Thoracic aorta (tissue), 2 donors: ENCODE measurements at regions not wholly inside any gene's neighbourhood (a gene's known extent, or its start where the extent isn't known, plus 50 kb on each side); places are given as distances from the start of the nearest gene placed in this dataset.
"Not testable (repeated sequence)": the region's sequence is repeated elsewhere in the genome, so short reads cannot be mapped to it uniquely, and the experiment has no call there.

Experiments
- ATAC-seq: fragments of 150-250 bp; one replicate; pipeline ENCODE4 v1.8.0; 2017; ENCODE audit warnings: low read depth; ENCODE audit not compliant: insufficient number of reproducible peaks, low FRiP score
- DNase-seq: peaks from one replicate; pipeline ENCODE4 v3.0.0-alpha.2; 2020; ENCODE audit warnings: low spot score
- H3K27ac ChIP-seq, 2 donors: fragments of 200-600 bp; sonication (generic); 1 replicate in 1 of 2; 2 replicates in 1 of 2; pipeline ENCODE4 v1.5.1; 2016; ENCODE audit warnings: mild to moderate bottlenecking in 2 of 2, moderate library complexity in 2 of 2
- H3K27me3 ChIP-seq: fragments of 200-600 bp; sonication (generic); replicated peaks from 2 replicates; pipeline ENCODE4 v1.6.0; 2016; ENCODE audit warnings: mild to moderate bottlenecking; ENCODE audit not compliant: insufficient read depth
- H3K36me3 ChIP-seq: fragments of 200-600 bp; sonication (generic); one replicate; pipeline ENCODE4 v1.5.1; 2016
- H3K4me1 ChIP-seq, 2 donors: fragments of 200-600 bp; sonication (generic); 1 replicate in 1 of 2; 2 replicates in 1 of 2; pipeline versions ENCODE4 v1.5.1 to v1.6.0; 2016; ENCODE audit warnings: low read depth in 2 of 2, mild to moderate bottlenecking in 1 of 2; ENCODE audit not compliant: control insufficient read depth in 1 of 2
- H3K4me3 ChIP-seq: fragments of 200-600 bp; sonication (generic); 2 replicates; pipeline ENCODE4 v1.5.1; 2016; ENCODE audit warnings: mild to moderate bottlenecking
- H3K9me3 ChIP-seq: fragments of 200-600 bp; sonication (generic); 2 replicates; pipeline ENCODE4 v1.5.1; 2016
- TF ChIP-seq, protein P1 (sequence below): fragments of 200-600 bp; sonication (generic); IDR thresholded peaks from one replicate; pipeline ENCODE4 v1.5.1; 2019; ENCODE audit warnings: antibody characterized with exemption

DNA sequence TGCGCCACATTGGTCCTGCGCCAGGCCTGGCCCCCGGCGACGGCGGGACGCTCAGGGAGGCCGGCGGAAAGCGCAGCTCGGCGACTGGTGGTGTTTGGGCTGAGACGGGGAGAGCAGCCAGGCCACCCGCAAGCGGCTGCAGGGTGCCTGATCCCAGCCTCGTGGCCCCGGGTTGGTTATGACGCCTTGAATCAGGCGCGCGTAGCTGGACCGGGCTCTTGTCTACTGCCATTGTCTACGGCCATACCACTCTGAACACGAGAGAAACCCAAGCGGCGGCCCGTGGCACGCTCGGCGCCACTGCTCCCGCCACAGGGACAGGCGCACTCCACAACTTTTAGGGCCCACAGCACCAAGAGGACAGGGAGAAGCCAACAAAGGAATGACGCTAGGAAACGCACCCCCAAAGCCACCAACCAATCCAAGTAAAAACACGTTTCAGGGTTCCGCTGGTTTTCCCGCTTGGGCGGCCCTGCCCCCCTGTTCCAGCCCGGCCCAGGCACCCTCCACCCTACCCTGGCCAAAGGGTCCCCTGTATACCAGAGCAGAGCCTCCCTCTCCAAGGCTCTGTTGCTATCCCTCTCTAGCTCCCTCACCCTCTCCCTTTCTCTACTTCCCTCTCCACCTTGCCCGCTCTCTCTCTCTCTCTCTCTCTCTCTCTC, 1849.3 kb upstream of the DEFB115 start:
- H3K9me3 ChIP-seq, result no peaks in the 10 kb centered on the region
- no peaks in the 10 kb centered on the region for H3K27me3 ChIP-seq
- ATAC-seq (no peak), DNase-seq (no peak)
- TF ChIP-seq, protein P1, sequence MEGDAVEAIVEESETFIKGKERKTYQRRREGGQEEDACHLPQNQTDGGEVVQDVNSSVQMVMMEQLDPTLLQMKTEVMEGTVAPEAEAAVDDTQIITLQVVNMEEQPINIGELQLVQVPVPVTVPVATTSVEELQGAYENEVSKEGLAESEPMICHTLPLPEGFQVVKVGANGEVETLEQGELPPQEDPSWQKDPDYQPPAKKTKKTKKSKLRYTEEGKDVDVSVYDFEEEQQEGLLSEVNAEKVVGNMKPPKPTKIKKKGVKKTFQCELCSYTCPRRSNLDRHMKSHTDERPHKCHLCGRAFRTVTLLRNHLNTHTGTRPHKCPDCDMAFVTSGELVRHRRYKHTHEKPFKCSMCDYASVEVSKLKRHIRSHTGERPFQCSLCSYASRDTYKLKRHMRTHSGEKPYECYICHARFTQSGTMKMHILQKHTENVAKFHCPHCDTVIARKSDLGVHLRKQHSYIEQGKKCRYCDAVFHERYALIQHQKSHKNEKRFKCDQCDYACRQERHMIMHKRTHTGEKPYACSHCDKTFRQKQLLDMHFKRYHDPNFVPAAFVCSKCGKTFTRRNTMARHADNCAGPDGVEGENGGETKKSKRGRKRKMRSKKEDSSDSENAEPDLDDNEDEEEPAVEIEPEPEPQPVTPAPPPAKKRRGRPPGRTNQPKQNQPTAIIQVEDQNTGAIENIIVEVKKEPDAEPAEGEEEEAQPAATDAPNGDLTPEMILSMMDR, result no peak
- H3K27ac ChIP-seq, result no peak overlapping the region
- H3K4me3 ChIP-seq, result no peak overlapping the region
- H3K36me3 ChIP-seq, result no peaks in the 10 kb centered on the region
- H3K4me1 ChIP-seq, result peaks cover 0 to 7% of the 10 kb centered on the region in 2 donors

DNA sequence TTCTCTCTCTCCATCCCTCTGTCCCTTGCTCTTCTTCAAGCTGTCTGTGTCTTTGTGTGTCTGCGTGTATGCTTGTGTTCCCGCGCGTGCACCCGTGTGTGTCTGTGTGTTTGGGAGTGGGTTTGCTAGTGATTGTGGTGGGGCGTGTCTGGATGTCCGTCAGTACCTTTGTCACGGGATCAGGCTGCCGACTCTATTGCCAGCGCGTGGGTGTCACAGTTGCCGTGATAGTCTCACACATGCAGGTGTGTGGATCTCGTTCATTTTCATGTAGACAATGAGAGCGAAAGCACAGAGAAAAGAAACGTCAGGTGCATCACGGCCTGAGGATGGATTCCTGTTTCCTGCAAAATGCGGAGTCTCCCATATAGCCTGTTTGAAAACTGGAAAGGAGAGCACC, 1848.8 kb upstream of the DEFB115 start:
- H3K9me3 ChIP-seq, ATAC-seq, H3K27ac ChIP-seq, DNase-seq, H3K27me3 ChIP-seq, H3K4me3 ChIP-seq, H3K36me3 ChIP-seq, H3K4me1 ChIP-seq: not testable (repeated sequence)

DNA sequence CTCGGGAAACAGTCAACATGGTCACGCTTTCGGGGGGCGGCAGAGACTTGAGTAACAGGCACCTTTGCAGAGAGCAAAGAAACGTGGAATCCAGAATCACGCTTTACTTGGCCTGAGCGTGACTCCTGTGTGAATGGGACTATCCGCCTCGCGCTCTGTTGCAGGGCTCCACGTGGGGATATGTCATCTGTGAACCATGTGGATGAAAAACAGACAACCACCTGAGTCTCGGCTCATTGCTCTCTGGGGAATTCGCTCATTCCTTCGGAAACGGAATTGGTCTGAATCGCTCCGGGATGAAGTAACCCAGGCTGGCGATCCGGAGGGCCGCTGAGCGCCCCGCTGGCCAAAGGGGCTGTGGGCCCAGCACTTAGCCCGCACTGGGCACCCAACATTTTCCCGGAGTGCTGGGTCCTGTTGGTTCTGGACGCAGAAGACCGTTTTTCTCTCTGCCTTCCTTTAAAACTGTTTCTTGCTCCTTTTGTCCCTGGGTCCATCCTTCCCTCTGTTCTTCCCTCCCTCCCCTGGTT, 1848.2 kb upstream of the DEFB115 start:
- not testable (repeated sequence) for H3K27me3 ChIP-seq, ATAC-seq, H3K4me1 ChIP-seq

DNA sequence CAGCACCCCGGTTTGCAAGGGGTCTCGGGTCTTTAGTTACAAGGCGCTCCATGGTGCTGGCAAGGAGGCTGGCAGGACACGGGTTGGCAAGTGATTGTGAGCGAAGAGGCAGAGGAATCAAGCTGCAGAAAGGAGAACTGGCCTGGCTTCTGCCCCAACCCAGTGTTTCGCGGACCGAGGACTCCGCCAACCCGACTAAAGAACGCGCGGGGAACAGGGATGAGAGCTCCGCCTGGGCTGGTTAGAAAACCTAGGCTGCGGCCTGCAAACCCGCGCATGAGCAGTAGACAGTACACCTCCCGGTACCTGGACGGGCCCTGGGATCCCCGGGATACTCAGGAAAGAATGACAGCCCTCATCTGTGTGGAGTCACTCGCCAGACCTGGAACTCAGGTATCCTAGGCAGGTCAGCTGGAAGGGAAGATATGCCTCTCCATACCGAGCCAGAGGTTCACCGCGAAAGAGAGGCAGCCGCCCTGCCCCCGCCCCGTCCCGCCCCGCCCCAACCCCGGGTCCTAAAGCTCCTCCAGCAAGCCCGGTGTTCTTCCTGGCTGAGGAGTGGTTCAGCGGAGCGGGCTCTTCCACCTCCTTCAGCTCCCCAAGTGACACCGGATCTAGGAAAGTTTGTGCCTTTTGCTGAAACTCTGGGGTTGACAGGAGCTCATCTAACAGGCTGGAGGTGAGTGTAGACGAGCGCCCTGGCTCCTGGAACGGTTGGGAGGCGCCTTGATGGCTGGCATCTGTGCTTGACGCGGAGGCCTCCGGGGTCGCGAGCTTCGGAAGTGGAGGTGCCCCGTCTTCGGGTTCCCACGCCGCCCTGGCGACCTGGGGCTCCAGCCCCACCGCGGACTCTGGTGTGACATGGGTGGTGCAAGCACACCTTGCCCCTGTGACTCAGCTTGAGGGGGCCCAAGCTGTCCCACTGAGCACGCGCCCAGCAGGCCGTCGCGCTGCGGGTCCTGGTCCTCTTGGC, 1847.3 kb upstream of the DEFB115 start:
- no peak for ATAC-seq

More for the DNA sequence above, 1848.2 kb upstream of the DEFB115 start:
- DNase-seq, H3K27ac ChIP-seq, H3K9me3 ChIP-seq, H3K4me3 ChIP-seq, H3K36me3 ChIP-seq: not testable (repeated sequence)

DNA sequence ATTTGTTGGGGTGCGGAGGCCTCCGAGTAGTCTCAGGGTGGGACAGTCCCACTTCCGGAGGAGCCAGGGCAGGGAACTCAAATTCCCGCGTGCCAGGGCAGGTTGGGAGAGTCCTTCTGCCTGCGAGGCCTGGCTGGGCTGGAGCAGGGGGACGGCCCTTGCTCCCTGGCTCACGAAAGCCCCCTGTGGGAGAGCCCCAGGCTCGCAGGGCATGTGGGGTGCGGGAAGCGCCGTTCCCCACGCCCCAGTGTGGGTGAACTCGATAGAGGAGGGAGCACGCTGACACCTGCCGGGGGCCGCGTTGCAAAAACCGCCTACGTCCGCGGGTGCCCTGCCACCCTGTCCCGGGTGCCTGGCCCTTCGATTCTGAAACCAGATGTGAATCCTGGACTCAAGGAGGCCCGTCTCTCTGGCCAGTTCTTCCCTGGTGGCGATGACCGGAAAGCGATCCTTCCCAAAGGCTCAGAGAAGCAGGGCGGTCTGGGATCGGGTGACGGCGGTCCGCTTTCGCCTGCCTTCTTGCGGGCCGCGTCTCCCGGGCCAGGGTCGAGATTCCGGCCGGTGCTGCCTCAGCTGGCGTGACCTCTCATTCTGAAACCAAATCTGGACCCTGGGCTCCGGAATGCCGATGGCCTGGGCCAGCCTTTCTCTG, 1846.5 kb upstream of the DEFB115 start:
- Histone ChIP-seq H3K4me3 (peak overlapping the region; percentile 9), H3K27ac (no peak overlapping the region), H3K27me3 (no peaks in the 10 kb centered on the region), H3K36me3 (no peaks in the 10 kb centered on the region), H3K4me1 (peaks cover 0 to 7% of the 10 kb centered on the region in 2 donors), H3K9me3 (no peaks in the 10 kb centered on the region)
- TF ChIP-seq, protein P1, result no peak
- ATAC-seq (no peak), DNase-seq (no peak)

More for the DNA sequence above, 1847.3 kb upstream of the DEFB115 start:
- H3K4me1 ChIP-seq, result peaks cover 0 to 7% of the 10 kb centered on the region in 2 donors
- TF ChIP-seq, protein P1, result no peak
- H3K27ac ChIP-seq, result no peak overlapping the region
- no peaks in the 10 kb centered on the region for H3K27me3 ChIP-seq
- H3K36me3 ChIP-seq, result no peaks in the 10 kb centered on the region
- no peaks in the 10 kb centered on the region for H3K9me3 ChIP-seq
- H3K4me3 ChIP-seq, result no peak overlapping the region
- DNase-seq, result no peak

DNA sequence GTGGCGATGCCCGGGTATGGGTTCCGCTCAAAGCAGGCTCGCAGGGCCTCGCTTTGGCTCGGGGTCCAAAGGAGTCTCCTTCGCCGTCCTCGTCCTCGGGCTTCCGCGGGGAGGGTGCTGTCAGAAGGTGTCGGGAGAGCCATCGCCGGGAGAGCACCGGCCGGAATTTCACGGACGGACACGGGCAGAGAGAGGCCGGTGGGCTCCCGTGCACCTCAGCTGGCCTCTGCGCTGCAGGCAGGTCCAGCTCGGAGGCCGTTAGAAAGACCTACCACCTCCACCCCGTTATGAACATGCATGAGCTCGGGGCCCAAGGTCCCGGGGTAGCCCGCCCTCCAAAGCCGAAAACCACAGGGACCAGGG, 1846.0 kb upstream of the DEFB115 start:
- DNase-seq, ATAC-seq, H3K36me3 ChIP-seq, H3K4me1 ChIP-seq, H3K27ac ChIP-seq, H3K27me3 ChIP-seq, H3K4me3 ChIP-seq, H3K9me3 ChIP-seq: not testable (repeated sequence)
